ENCODE measurements at regions not wholly inside any gene's neighbourhood (a gene's known extent, or its start where the extent isn't known, plus 50 kb on each side); places are given as distances from the start of the nearest gene placed in this dataset.

DNA sequence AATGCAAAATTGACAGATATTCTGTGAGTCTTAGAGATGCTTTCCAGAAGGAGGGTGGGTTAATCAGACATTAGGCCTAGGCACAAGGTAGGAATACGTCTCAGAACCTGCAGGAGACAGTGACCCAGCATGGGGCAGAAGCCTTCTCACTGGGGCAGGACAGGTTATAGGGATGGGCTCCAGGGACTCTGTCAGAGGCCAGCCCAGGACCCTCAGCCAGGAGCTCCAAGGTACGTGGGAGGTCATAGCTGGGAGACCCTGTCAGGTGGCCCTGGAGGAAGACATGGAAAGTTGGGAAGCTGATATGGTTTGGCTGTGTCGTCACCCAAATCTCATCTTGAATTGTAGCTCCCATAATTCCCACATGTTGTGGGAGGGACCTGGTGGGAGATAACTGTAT is 450.4 kb downstream of the GADD45G start:
- TF ChIP-seq POLR2A (IDR thresholded peaks at IDR 0.05) = no peak
- TF ChIP-seq, protein P1, sequence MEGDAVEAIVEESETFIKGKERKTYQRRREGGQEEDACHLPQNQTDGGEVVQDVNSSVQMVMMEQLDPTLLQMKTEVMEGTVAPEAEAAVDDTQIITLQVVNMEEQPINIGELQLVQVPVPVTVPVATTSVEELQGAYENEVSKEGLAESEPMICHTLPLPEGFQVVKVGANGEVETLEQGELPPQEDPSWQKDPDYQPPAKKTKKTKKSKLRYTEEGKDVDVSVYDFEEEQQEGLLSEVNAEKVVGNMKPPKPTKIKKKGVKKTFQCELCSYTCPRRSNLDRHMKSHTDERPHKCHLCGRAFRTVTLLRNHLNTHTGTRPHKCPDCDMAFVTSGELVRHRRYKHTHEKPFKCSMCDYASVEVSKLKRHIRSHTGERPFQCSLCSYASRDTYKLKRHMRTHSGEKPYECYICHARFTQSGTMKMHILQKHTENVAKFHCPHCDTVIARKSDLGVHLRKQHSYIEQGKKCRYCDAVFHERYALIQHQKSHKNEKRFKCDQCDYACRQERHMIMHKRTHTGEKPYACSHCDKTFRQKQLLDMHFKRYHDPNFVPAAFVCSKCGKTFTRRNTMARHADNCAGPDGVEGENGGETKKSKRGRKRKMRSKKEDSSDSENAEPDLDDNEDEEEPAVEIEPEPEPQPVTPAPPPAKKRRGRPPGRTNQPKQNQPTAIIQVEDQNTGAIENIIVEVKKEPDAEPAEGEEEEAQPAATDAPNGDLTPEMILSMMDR (IDR thresholded peaks at IDR 0.05) = no peak
